HepG2 (cell line): ENCODE measurements at regions not wholly inside any gene's neighbourhood (a gene's known extent, or its start where the extent isn't known, plus 50 kb on each side); places are given as distances from the start of the nearest gene placed in this dataset.
A peak's percentile ranks its signal among the peaks of the same experiment; 100 is the strongest.

Source experiments
- CENPT ChIP-seq: sonication (generic); formaldehyde crosslinking; IDR thresholded peaks from 2 replicates; pipeline ENCODE4 v1.8.0; 2022; ENCODE audit warnings: low read depth, mild to moderate bottlenecking, moderate library complexity, missing genetic modification reagents
- DMAP1 ChIP-seq: IDR thresholded peaks from 2 replicates; pipeline ENCODE4 v1.6.1; 2016
- PAF1 ChIP-seq: IDR thresholded peaks from 2 replicates; pipeline ENCODE4 v1.6.1; 2016; ENCODE audit warnings: missing genetic modification reagents, missing compliant biosample characterization
- SIN3A ChIP-seq: IDR thresholded peaks from 2 replicates; pipeline ENCODE4 v1.6.1; 2011; ENCODE audit warnings: low read depth, mild to moderate bottlenecking, control low read depth, low read length, borderline replicate concordance
- SUZ12 ChIP-seq: fragments of 150-350 bp; IDR thresholded peaks from 2 replicates; pipeline ENCODE4 v1.6.1; 2014; ENCODE audit warnings: low read depth, low read length
- TCF7 ChIP-seq: sonication (generic); IDR thresholded peaks from 2 replicates; pipeline ENCODE4 v1.6.1; 2016; ENCODE audit warnings: antibody characterized with exemption, low read depth
- TEAD2 ChIP-seq: sonication (generic); formaldehyde crosslinking; IDR thresholded peaks from 2 replicates; pipeline ENCODE4 v1.9.0; 2021; ENCODE audit warnings: missing genetic modification reagents
- ZNF224 ChIP-seq: sonication (generic); formaldehyde crosslinking; IDR thresholded peaks from 2 replicates; pipeline ENCODE4 v1.5.0; 2020; ENCODE audit warnings: mild to moderate bottlenecking, missing genetic modification reagents
- ZNF547 ChIP-seq: sonication (generic); formaldehyde crosslinking; IDR thresholded peaks from 2 replicates; pipeline ENCODE4 v1.5.1; 2020; ENCODE audit warnings: mild to moderate bottlenecking, missing genetic modification reagents
- TF ChIP-seq, protein P1 (sequence below), 2 experiments: sonication (generic) in 1 of 2; formaldehyde crosslinking in 1 of 2; IDR thresholded peaks; 2 replicates each; pipeline versions ENCODE4 v1.4.0 to v1.6.1; 2016 to 2020; ENCODE audit warnings: borderline replicate concordance in 1 of 2, low read depth in 1 of 2, mild to moderate bottlenecking in 1 of 2, missing genetic modification reagents in 1 of 2
- TF ChIP-seq, protein P2 (sequence below): sonication (generic); formaldehyde crosslinking; IDR thresholded peaks from 2 replicates; pipeline ENCODE4 v1.4.0; 2020; ENCODE audit warnings: missing genetic modification reagents
- TF ChIP-seq, protein P3 (sequence below): IDR thresholded peaks from 2 replicates; pipeline ENCODE4 v1.4.0; 2020; ENCODE audit warnings: mild to moderate bottlenecking, missing genetic modification reagents
- TF ChIP-seq, protein P4 (sequence below): sonication (generic); formaldehyde crosslinking; IDR thresholded peaks from 2 replicates; pipeline ENCODE4 v1.4.0; 2020; ENCODE audit warnings: missing genetic modification reagents

DNA sequence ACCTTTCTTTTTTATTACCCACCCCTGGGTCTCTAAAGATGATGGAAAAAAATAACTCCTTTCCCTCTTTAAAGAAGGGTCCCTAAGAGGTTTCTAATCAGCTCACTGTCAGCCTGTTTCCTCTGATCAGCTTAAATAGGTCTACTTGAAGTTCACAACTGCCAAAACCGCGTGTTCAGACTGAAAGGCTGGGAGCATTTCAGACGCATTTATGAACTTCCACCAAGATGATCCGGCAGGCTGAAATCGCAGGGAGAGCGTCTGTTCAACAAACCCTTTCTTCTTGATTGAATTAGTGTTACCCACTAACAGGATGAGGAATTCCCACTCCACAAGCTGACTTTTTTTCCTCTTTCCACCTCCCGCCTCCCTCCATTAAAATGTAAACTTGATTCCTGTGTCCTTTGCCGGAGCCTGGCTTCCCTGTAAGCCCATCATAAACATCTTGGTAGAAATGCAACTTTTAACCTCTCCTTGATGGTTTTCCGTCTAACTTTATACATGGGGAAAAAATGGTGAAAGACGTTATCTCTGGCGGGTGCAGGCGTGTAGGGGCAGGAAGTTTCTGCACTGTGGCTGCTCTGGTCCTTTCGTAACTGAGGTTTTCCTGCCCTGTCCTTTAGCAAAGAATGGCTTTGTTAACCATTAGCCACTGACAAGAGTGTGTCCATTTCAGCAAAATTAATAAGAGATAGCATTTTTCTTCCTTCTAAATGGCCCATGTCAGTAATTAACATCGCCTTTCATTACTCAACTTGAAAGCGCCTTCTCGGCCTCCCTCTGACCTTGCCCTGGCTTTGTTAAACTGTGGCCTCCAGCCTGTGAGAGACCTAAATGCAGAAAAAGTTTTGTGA lies 130.7 kb downstream of the BAMBI start (continued):
- TF ChIP-seq, protein P1, sequence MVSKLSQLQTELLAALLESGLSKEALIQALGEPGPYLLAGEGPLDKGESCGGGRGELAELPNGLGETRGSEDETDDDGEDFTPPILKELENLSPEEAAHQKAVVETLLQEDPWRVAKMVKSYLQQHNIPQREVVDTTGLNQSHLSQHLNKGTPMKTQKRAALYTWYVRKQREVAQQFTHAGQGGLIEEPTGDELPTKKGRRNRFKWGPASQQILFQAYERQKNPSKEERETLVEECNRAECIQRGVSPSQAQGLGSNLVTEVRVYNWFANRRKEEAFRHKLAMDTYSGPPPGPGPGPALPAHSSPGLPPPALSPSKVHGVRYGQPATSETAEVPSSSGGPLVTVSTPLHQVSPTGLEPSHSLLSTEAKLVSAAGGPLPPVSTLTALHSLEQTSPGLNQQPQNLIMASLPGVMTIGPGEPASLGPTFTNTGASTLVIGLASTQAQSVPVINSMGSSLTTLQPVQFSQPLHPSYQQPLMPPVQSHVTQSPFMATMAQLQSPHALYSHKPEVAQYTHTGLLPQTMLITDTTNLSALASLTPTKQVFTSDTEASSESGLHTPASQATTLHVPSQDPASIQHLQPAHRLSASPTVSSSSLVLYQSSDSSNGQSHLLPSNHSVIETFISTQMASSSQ (IDR thresholded peaks at IDR 0.05; ENCODE audit: low read depth), result peak; percentile 77
- TF ChIP-seq, protein P1 (CRISPR knock-in tag; IDR thresholded peaks at IDR 0.05; ENCODE audit: borderline replicate concordance), result peak; percentile 83; the same call in 1 of the 2 replicates
- TF ChIP-seq, protein P2, sequence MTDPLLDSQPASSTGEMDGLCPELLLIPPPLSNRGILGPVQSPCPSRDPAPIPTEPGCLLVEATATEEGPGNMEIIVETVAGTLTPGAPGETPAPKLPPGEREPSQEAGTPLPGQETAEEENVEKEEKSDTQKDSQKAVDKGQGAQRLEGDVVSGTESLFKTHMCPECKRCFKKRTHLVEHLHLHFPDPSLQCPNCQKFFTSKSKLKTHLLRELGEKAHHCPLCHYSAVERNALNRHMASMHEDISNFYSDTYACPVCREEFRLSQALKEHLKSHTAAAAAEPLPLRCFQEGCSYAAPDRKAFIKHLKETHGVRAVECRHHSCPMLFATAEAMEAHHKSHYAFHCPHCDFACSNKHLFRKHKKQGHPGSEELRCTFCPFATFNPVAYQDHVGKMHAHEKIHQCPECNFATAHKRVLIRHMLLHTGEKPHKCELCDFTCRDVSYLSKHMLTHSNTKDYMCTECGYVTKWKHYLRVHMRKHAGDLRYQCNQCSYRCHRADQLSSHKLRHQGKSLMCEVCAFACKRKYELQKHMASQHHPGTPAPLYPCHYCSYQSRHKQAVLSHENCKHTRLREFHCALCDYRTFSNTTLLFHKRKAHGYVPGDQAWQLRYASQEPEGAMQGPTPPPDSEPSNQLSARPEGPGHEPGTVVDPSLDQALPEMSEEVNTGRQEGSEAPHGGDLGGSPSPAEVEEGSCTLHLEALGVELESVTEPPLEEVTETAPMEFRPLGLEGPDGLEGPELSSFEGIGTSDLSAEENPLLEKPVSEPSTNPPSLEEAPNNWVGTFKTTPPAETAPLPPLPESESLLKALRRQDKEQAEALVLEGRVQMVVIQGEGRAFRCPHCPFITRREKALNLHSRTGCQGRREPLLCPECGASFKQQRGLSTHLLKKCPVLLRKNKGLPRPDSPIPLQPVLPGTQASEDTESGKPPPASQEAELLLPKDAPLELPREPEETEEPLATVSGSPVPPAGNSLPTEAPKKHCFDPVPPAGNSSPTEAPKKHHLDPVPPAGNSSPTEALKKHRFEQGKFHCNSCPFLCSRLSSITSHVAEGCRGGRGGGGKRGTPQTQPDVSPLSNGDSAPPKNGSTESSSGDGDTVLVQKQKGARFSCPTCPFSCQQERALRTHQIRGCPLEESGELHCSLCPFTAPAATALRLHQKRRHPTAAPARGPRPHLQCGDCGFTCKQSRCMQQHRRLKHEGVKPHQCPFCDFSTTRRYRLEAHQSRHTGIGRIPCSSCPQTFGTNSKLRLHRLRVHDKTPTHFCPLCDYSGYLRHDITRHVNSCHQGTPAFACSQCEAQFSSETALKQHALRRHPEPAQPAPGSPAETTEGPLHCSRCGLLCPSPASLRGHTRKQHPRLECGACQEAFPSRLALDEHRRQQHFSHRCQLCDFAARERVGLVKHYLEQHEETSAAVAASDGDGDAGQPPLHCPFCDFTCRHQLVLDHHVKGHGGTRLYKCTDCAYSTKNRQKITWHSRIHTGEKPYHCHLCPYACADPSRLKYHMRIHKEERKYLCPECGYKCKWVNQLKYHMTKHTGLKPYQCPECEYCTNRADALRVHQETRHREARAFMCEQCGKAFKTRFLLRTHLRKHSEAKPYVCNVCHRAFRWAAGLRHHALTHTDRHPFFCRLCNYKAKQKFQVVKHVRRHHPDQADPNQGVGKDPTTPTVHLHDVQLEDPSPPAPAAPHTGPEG, result no peak
- TF ChIP-seq SUZ12 (no peak), ZNF547 (CRISPR knock-in tag) (no peak; the same call in 1 of the 2 replicates), TEAD2 (CRISPR knock-in tag) (no peak), PAF1 (CRISPR knock-in tag) (no peak), ZNF224 (no peak), DMAP1 (CRISPR knock-in tag) (peak; percentile 58; the same call in 1 of the 2 replicates), SIN3A (no peak), TCF7 (no peak), CENPT (CRISPR knock-in tag) (no peak)
- TF ChIP-seq, protein P3, sequence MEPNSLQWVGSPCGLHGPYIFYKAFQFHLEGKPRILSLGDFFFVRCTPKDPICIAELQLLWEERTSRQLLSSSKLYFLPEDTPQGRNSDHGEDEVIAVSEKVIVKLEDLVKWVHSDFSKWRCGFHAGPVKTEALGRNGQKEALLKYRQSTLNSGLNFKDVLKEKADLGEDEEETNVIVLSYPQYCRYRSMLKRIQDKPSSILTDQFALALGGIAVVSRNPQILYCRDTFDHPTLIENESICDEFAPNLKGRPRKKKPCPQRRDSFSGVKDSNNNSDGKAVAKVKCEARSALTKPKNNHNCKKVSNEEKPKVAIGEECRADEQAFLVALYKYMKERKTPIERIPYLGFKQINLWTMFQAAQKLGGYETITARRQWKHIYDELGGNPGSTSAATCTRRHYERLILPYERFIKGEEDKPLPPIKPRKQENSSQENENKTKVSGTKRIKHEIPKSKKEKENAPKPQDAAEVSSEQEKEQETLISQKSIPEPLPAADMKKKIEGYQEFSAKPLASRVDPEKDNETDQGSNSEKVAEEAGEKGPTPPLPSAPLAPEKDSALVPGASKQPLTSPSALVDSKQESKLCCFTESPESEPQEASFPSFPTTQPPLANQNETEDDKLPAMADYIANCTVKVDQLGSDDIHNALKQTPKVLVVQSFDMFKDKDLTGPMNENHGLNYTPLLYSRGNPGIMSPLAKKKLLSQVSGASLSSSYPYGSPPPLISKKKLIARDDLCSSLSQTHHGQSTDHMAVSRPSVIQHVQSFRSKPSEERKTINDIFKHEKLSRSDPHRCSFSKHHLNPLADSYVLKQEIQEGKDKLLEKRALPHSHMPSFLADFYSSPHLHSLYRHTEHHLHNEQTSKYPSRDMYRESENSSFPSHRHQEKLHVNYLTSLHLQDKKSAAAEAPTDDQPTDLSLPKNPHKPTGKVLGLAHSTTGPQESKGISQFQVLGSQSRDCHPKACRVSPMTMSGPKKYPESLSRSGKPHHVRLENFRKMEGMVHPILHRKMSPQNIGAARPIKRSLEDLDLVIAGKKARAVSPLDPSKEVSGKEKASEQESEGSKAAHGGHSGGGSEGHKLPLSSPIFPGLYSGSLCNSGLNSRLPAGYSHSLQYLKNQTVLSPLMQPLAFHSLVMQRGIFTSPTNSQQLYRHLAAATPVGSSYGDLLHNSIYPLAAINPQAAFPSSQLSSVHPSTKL (CRISPR knock-in tag), result 0 out of 2 replicates have a peak, but pooled peaks have one; percentile 40
- TF ChIP-seq, protein P4, sequence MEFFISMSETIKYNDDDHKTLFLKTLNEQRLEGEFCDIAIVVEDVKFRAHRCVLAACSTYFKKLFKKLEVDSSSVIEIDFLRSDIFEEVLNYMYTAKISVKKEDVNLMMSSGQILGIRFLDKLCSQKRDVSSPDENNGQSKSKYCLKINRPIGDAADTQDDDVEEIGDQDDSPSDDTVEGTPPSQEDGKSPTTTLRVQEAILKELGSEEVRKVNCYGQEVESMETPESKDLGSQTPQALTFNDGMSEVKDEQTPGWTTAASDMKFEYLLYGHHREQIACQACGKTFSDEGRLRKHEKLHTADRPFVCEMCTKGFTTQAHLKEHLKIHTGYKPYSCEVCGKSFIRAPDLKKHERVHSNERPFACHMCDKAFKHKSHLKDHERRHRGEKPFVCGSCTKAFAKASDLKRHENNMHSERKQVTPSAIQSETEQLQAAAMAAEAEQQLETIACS, result no peak
